Right atrium auricular region (tissue), 2 donors: ENCODE measurements at regions not wholly inside any gene's neighbourhood (a gene's known extent, or its start where the extent isn't known, plus 50 kb on each side); places are given as distances from the start of the nearest gene placed in this dataset.
"Not testable (repeated sequence)": the region's sequence is repeated elsewhere in the genome, so short reads cannot be mapped to it uniquely, and the experiment has no call there.

Experiments
- DNase-seq: peaks from one replicate; pipeline ENCODE4 v3.0.0-alpha.2; 2019; ENCODE audit warnings: low spot score
- H3K27ac ChIP-seq, 2 donors: fragments of 200-600 bp; sonication (generic); 1 replicate in 1 of 2; 2 replicates in 1 of 2; pipeline ENCODE4 v1.5.1; 2016 to 2019
- H3K27me3 ChIP-seq, 2 donors: fragments of 200-600 bp; sonication (generic); one replicate each; pipeline versions ENCODE4 v1.5.1 to v1.6.0; 2017 to 2019
- H3K36me3 ChIP-seq: fragments of 200-600 bp; sonication (generic); one replicate; pipeline ENCODE4 v1.5.1; 2016
- H3K4me1 ChIP-seq, 2 donors: fragments of 200-600 bp; sonication (generic); one replicate each; pipeline versions ENCODE4 v1.5.1 to v1.6.0; 2017 to 2019
- H3K4me3 ChIP-seq, 2 donors: fragments of 200-600 bp; sonication (generic); 1 replicate in 1 of 2; 2 replicates in 1 of 2; pipeline ENCODE4 v1.5.1; 2017 to 2019; ENCODE audit warnings: mild to moderate bottlenecking in 1 of 2, moderate library complexity in 1 of 2
- H3K9me3 ChIP-seq, 2 donors: fragments of 200-600 bp; sonication (generic); one replicate each; pipeline ENCODE4 v1.5.1; 2019
- CTCF ChIP-seq, 2 donors: fragments of 200-600 bp; sonication (generic); IDR thresholded peaks; one replicate each; pipeline ENCODE4 v1.5.1; 2019; ENCODE audit warnings: antibody characterized with exemption in 2 of 2

GRCh38 chr11:97685695-97686094 is 1295.9 kb downstream of the JRKL start:
- Histone ChIP-seq H3K27ac (no peak overlapping the region), H3K27me3 (no peaks in the 10 kb centered on the region), H3K4me1 (no peaks in the 10 kb centered on the region), H3K36me3 (no peaks in the 10 kb centered on the region), H3K9me3 (no peaks in the 10 kb centered on the region), H3K4me3 (no peak overlapping the region)
- TF ChIP-seq CTCF (IDR thresholded peaks at IDR 0.05), result no peak
- no peak for DNase-seq

GRCh38 chr11:97687111-97687510 is 1297.3 kb downstream of the JRKL start:
- H3K9me3 ChIP-seq, result no peaks in the 10 kb centered on the region
- H3K27me3 ChIP-seq, result no peaks in the 10 kb centered on the region
- no peak overlapping the region for H3K4me3 ChIP-seq
- H3K36me3 ChIP-seq, result no peaks in the 10 kb centered on the region
- no peaks in the 10 kb centered on the region for H3K4me1 ChIP-seq
- TF ChIP-seq CTCF (IDR thresholded peaks at IDR 0.05), result no peak
- no peak for DNase-seq
- H3K27ac ChIP-seq, result no peak overlapping the region

GRCh38 chr11:97691061-97691460 is 1301.2 kb downstream of the JRKL start:
- H3K4me1 ChIP-seq, result no peaks in the 10 kb centered on the region
- H3K4me3 ChIP-seq, result no peak overlapping the region
- no peak for TF ChIP-seq CTCF (IDR thresholded peaks at IDR 0.05)
- no peaks in the 10 kb centered on the region for H3K36me3 ChIP-seq
- H3K27ac ChIP-seq, result no peak overlapping the region
- peaks cover 0 to 14% of the 10 kb centered on the region in 2 donors for H3K9me3 ChIP-seq
- no peaks in the 10 kb centered on the region for H3K27me3 ChIP-seq
- no peak for DNase-seq

- no peak for TF ChIP-seq CTCF (IDR thresholded peaks at IDR 0.05)
- no peak for DNase-seq
- Histone ChIP-seq H3K36me3 (no peaks in the 10 kb centered on the region), H3K4me3 (no peak overlapping the region), H3K4me1 (no peaks in the 10 kb centered on the region), H3K9me3 (no peaks in the 10 kb centered on the region), H3K27me3 (no peaks in the 10 kb centered on the region), H3K27ac (no peak overlapping the region)
Observed at GRCh38 chr11:97702951-97703350, 1313.1 kb downstream of the JRKL start.

GRCh38 chr11:97703851-97704250 is 1314.0 kb downstream of the JRKL start:
- Histone ChIP-seq H3K9me3 (no peaks in the 10 kb centered on the region), H3K27ac (no peak overlapping the region), H3K36me3 (no peaks in the 10 kb centered on the region), H3K27me3 (no peaks in the 10 kb centered on the region), H3K4me3 (no peak overlapping the region), H3K4me1 (no peaks in the 10 kb centered on the region)
- TF ChIP-seq CTCF (IDR thresholded peaks at IDR 0.05), result no peak
- no peak for DNase-seq

- H3K4me1 ChIP-seq, H3K27ac ChIP-seq, H3K9me3 ChIP-seq, DNase-seq, H3K4me3 ChIP-seq, H3K27me3 ChIP-seq, H3K36me3 ChIP-seq: not testable (repeated sequence)
Observed at GRCh38 chr11:97705441-97705840, 1315.3 kb upstream of the CNTN5 start.
